GM19351 (cell line): ENCODE measurements at regions not wholly inside any gene's neighbourhood (a gene's known extent, or its start where the extent isn't known, plus 50 kb on each side); places are given as distances from the start of the nearest gene placed in this dataset.

Experiments used
- ATAC-seq: cut with Tn5 transposase; IDR thresholded peaks from one replicate; pipeline ENCODE4 v1.9.1; 2021; ENCODE audit warnings: mild to moderate bottlenecking, moderate library complexity; ENCODE audit not compliant: unreplicated experiment

DNA sequence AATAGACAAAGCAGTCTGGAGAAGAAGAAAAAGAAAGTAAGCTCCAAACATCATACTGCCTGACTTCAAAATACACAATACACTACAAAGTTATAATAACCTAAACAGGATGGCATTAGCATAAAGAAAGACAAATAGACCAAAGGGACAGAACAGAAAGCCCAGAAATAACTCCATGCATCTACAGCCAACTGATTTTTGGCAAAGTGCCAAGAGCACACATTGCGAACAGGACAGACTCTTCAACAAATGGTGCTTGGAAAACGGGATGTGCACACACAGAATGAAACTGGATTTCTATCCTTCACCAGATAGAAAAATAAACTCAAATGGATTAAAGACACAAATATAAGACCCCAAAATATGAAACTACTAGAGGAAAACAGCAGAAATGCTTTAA, 66.6 kb upstream of the SPATA31E1 start:
- no peak for ATAC-seq

DNA sequence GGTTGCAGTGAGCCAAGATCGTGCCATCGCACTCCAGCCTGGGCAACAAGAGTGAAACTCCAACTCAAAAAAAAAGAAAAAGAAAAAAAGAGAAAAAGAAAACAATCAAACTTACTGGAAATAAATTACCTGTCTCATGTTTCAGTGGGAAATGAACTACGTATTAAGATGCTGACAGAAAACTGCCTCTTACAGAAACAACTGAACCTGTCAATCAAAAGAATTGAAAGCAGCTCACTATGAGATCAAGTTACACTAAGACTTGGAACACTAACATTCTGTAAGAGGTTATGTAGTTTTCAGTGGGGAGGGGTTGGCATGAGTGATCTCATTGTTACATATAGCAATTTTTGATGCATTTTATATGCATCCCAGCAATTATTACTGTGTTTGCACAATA, 64.4 kb upstream of the SPATA31E1 start:
- ATAC-seq: no peak

DNA sequence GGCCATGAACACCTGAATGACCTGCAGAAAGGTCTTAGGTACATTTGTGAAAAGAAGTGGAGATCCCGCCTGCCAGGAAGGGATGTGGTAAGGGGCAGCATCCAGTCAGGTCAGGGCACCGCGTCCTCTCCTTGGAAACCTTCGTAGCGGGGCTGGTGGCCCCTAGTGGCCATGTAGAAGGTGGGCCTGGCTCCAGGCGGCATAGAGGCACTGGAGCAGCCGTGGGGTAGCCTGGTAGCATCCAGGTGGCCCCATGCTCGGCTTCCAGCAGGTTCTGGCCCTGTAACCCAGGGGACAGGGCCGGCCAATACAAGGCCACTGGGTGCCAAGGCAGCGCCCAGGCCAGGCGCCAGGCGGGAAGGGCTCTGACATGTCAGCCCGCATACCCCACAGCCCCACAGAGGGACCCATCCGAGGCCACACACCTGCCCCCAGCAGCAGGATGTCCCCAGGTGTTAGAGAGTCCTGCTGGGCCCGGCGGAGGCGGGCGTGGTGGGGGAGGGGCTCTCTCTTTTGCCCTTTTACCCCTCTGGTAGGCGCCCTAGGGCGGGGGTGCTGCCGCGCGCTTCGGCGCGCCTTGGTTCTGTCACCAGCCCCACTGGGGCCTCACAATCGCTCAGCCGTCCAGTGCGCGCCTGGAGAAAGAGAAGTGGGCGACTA, 58.3 kb upstream of the SPATA31E1 start:
- ATAC-seq: no peak

DNA sequence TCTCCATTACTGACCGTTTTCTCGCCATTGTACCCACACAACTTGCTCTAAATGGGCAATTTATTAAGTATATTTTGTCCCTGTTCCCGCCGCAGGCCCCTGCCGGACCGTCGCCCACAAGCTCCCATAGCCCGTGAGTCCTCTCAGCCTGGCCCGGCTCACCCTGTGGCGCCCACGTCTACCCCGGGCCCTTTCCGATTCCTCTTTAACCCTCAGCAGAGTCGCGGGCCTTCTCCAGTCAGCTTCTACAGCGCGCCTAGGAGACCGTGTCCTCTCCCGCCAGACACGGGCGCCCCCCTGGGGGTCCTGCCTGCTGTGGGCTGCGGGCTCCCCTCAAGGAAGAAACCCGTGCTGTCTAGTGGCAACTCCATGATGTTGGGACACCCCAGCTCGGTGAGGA, 57.8 kb upstream of the SPATA31E1 start:
- no peak for ATAC-seq

DNA sequence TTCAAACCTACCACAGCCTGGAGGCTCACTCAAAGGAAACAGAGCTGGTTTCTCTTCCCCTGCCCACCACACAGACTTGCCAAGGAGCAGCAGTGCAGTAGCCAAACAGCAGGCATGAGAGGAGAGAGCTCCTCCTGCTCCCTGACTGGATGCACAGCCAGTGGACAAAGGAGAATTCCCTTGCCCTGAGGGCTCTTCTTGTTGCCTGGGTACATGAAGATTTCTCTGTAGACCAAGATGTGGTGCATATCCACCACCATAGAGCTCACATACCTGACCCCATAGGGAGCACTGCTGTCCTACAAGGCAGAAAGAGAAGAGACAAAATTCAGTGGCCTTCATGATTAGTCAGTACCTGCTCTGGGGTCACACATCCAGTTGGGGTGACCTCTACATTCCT, 56.3 kb upstream of the SPATA31E1 start:
- ATAC-seq: no peak

DNA sequence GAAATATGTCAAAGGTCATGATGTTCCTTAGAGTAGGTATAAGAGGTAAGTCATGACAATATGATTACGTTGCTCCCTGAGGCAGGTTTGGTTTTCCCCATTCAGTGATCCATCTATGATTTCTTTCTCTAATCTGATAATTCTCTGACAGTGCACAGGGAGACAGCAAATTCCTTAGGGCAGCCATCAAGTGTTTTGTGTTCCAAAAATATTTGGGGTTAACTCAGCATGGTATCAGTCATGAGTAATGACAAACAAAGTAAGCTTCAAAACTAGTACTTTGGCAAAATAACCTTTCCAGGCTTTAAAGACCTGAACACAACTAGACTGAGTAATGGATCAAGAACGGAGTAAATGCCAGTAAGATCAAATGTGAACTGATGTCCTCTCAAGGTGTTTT, 55.3 kb upstream of the SPATA31E1 start:
- ATAC-seq: no peak

DNA sequence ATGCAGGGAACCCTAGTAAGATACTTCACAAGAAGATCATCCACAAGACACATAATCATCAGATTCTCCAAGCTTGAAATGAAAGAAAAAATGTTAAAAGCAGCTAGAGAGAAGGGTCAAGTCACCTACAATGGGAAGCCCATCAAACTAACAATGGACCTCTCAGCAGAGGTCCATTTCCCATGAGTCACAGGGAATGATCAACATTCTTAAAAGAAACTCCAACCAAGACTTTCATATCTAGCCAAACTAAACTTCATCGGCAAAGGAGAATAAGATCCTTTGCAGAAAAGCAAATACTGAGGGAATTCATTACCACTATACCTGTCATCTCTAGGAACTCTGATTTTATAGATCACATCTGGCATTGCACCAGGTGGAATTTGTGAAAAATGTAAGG, 52.9 kb upstream of the SPATA31E1 start:
- ATAC-seq: no peak

DNA sequence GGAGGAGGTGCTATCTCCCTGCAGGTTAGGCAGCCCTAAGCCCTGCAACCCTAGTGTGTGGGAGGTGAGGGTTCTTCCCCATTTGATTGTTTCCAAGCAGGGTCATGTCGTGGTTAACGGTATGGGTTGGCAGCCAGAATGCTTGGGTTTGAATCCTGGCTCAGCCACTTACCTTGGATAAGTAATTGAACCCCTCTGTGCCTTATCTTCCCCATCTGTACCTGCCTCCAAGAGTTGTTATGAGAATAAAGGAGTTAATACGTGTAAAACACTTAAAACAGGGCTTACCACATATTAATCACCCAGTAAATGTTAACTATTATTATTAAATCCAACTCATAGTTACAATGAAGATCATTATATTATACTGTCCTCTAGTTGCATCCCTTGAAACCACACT, 52.2 kb upstream of the SPATA31E1 start:
- ATAC-seq: no peak

DNA sequence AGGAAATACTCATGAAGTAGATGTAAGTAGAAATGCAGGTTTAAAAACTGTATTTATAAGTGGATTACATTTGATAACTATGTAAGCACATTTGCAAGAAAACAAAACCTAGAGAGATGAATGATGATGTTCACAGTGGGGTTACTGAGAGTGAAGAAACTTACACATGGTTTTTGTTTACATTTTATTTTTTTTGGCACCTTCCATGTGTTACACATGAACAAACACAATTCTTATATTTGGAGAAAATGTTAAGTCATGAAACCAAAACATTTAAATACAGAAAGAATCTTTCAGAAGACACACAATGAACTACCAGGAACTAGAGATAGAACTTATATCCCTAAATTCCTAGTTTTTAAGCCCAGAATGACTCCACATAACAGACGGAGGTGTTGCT, 51.5 kb upstream of the SPATA31E1 start:
- no peak for ATAC-seq
